ENCODE measurements at regions not wholly inside any gene's neighbourhood (a gene's known extent, or its start where the extent isn't known, plus 50 kb on each side); places are given as distances from the start of the nearest gene placed in this dataset.

DNA sequence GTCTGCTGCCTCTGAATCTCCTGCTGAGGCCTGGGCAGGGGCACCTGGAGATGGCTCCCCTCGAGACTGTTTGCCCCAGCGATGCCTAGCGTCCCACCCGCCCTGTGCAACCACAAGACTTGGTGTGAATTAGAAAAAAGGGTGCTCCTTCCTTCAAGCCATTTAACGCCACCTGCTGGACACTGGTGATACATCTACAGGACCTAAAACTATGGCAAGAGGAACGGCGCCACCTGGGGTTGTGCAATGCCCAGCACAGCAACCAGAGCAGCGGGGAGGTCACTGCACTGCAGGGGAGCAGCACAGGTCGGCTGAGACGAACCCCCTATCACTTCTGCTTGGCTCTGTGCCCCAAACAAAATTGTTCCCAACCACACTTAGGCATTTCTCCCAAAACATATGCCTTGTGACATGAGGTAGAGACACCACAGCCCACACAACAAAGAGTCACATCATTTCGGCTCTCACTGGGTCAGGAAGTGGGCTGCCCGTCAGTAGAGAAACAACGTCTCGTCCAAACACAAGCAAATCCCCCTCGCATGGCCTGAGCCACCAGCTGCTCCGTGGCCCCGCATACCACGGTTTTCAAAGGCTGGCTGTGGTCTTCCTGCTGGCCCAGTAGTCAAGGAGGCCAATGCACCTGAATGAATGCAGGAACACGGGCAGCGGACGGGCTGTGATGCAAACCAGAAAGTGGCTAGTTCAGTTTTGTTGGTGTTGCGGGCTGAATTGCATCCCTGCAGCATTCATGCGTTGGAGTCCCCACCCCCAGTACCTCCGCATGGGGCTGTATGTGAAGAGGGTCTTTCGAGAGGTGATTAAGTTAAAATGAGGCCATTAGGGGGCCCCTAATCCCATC is 171.9 kb downstream of the SHANK2 start:
- TF ChIP-seq, protein P1, sequence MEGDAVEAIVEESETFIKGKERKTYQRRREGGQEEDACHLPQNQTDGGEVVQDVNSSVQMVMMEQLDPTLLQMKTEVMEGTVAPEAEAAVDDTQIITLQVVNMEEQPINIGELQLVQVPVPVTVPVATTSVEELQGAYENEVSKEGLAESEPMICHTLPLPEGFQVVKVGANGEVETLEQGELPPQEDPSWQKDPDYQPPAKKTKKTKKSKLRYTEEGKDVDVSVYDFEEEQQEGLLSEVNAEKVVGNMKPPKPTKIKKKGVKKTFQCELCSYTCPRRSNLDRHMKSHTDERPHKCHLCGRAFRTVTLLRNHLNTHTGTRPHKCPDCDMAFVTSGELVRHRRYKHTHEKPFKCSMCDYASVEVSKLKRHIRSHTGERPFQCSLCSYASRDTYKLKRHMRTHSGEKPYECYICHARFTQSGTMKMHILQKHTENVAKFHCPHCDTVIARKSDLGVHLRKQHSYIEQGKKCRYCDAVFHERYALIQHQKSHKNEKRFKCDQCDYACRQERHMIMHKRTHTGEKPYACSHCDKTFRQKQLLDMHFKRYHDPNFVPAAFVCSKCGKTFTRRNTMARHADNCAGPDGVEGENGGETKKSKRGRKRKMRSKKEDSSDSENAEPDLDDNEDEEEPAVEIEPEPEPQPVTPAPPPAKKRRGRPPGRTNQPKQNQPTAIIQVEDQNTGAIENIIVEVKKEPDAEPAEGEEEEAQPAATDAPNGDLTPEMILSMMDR (IDR thresholded peaks at IDR 0.05): peak; percentile 50 to 79 (median 68)
- TF ChIP-seq POLR2A (IDR thresholded peaks at IDR 0.05): no peak

Measured in sigmoid colon (tissue), 3 donors.